ENCODE measurements at regions not wholly inside any gene's neighbourhood (a gene's known extent, or its start where the extent isn't known, plus 50 kb on each side); places are given as distances from the start of the nearest gene placed in this dataset.

GRCh38 chr13:37369616-37370015 is 229.0 kb downstream of the POSTN start:
- TF ChIP-seq CTCF (IDR thresholded peaks at IDR 0.05 in 2 of 3, conservative IDR thresholded peaks at IDR 0.05 in 1 of 3; ENCODE audit: borderline replicate concordance in 1 of 3, insufficient read depth in 1 of 3, low read depth in 2 of 3, low read length in 2 of 3) (no peak), SIN3A (IDR thresholded peaks at IDR 0.05; ENCODE audit: low read depth) (no peak), POLR2A (IDR thresholded peaks at IDR 0.05; ENCODE audit: borderline replicate concordance, extremely low read depth, insufficient read depth, insufficient read length) (no peak), TCF7L2 (IDR thresholded peaks at IDR 0.05; ENCODE audit: borderline replicate concordance, extremely low read depth, insufficient read depth, insufficient read length) (no peak), EZH2phosphoT487 (IDR thresholded peaks at IDR 0.05; ENCODE audit: borderline replicate concordance) (no peak), EGR1 (IDR thresholded peaks at IDR 0.05; ENCODE audit: low read depth) (no peak), ATF3 (IDR thresholded peaks at IDR 0.05) (no peak), POLR2AphosphoS5 (IDR thresholded peaks at IDR 0.05; ENCODE audit: low read depth, low read length) (no peak), RAD21 (IDR thresholded peaks at IDR 0.05; ENCODE audit: low read depth) (no peak), FOSL1 (IDR thresholded peaks at IDR 0.05; ENCODE audit: low read depth) (no peak), JUND (IDR thresholded peaks at IDR 0.05) (no peak), ZBTB33 (IDR thresholded peaks at IDR 0.05; ENCODE audit: extremely low read depth, insufficient replicate concordance, low read length) (no peak)

All from HCT116 (cell line).